ENCODE measurements at regions not wholly inside any gene's neighbourhood (a gene's known extent, or its start where the extent isn't known, plus 50 kb on each side); places are given as distances from the start of the nearest gene placed in this dataset.
"Not testable (repeated sequence)": the region's sequence is repeated elsewhere in the genome, so short reads cannot be mapped to it uniquely, and the experiment has no call there.

- no peak for DNase-seq (ENCODE audit: low read depth, low spot score)
Measured at GRCh38 chr6:134821928-134822864, 127.7 kb downstream of the ALDH8A1 start.

DNA sequence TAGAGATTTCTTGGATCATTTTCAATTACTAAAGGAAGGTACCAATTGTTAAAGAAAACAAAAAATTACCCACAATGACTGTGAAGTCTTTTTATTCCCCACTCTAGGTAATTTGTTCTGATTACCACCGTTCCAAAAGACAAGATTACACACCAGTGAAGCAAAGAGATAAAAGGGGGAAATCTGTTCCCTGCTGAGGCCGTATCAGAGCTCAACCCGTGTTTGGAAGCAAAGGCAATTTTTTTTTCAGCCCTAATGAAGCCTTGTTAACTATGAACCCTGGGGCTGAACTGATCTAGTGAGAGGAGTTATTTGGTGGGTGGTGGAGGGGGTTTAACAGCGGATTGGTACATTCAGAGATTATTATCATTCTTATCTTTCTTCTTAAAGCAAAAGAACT lies 128.5 kb downstream of the ALDH8A1 start:
- DNase-seq (ENCODE audit: low read depth, low spot score), result no peak

DNA sequence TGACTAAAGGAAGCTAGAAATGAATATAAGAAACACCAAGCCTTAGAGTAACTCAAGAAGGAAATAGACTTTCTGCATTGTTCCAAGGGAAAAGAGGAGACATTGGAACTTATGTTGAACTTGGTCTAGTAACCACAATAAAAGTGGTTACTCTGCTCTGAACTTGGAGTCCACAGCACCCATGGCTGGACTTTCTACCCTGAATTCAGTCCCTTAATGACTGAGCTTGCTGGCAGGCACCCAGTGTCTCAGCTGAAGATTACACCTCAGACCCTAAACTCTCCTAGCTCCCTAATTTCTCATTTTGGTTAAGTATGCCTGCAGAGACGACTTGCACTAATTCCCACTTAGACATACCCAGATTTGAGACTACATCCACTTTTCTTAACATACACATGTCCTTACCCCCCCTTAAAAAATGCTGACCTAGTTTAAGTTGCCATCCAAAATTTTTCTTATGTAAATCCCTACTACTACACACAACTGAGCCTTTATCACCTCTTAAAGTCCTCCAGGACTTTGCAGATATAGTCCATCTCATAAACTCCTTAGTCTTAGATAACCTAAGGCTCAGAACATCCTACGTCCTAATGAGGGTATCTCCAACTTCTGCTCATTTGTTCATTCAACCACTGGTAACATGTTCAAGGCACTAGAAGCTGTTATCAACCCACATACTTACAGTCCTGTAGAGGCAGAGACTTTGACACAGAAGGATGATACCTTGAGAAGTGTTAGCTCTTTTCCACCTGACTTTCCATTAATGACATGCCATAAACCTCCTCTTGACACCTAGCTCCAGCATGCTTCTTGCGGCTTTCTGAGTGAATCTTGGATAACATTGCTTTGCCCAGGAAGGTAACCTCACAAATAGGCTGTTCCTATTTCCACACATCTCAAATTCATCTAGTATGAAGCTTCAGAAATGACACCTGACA lies 129.8 kb downstream of the ALDH8A1 start:
- DNase-seq (ENCODE audit: low read depth, low spot score), result no peak

DNA sequence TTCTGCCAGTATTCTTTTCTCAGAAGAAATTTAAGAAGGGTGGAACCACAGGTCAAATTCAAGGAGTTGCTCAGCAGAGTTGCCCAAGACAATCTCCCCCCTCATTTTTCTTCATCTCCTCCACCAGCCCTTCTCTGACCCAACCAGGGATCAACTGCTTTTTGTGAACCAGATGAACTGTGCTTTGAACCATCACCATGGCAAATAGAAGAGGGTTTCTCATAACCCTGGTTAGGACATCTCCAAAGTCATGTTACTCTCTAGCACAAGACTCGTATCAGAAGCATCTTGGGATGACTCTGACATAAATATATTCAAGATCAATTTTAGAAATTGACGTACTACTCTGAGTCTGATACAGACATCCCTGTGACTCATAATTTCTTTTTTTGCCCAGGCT lies 130.7 kb downstream of the ALDH8A1 start:
- DNase-seq (ENCODE audit: low read depth, low spot score), result no peak

GRCh38 chr6:134817448-134817847 lies 132.5 kb downstream of the ALDH8A1 start:
- no peak for DNase-seq (ENCODE audit: low read depth, low spot score)

- DNase-seq (ENCODE audit: low read depth, low spot score), result no peak
Measured at GRCh38 chr6:134816780-134817179, 133.1 kb downstream of the ALDH8A1 start.

- no peak for DNase-seq (ENCODE audit: low read depth, low spot score)
Measured at GRCh38 chr6:134816300-134816699, 133.6 kb downstream of the ALDH8A1 start.

- no peak for DNase-seq (ENCODE audit: low read depth, low spot score)
Measured at GRCh38 chr6:134814076-134814695, 135.7 kb downstream of the ALDH8A1 start.

GRCh38 chr6:134813146-134813545 lies 136.8 kb downstream of the ALDH8A1 start:
- no peak for DNase-seq (ENCODE audit: low read depth, low spot score)

- no peak for DNase-seq (ENCODE audit: low read depth, low spot score)
Measured at GRCh38 chr6:134810402-134810801, 139.5 kb downstream of the ALDH8A1 start.

- DNase-seq (ENCODE audit: low read depth, low spot score), result no peak
Measured at GRCh38 chr6:134809130-134809529, 140.8 kb downstream of the ALDH8A1 start.

DNA sequence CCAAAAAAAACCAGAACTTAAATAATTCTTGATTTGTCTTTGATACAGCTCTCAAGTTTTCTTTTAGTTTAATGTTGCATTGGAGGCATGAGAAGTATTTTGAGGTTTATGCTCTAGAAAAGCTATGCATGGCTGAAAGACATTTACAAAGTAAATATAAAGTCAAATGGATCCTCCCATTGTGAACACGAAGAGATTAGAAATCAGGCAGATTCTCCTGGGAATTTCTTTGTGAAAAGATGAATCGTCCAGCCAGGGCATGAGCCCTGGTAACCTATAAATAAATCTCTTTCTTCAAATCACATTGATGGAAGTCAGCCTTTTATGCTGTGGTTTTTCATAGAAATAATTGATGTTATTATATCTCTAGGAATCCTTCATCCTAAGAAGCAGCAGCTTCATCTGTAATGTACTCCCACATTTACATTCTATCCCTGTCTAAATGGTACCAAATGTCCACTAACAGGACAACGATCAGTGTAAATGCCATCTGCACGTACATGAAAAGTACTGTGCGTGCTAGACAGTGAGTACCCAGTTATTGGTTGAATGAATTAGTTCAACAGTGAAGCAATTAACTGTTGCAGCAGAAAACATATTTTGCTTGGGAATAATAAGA lies 143.6 kb downstream of the ALDH8A1 start:
- DNase-seq (ENCODE audit: low read depth, low spot score), result no peak

- DNase-seq (ENCODE audit: low read depth, low spot score), result no peak
Measured at GRCh38 chr6:134805168-134805567, 144.7 kb downstream of the ALDH8A1 start.

DNA sequence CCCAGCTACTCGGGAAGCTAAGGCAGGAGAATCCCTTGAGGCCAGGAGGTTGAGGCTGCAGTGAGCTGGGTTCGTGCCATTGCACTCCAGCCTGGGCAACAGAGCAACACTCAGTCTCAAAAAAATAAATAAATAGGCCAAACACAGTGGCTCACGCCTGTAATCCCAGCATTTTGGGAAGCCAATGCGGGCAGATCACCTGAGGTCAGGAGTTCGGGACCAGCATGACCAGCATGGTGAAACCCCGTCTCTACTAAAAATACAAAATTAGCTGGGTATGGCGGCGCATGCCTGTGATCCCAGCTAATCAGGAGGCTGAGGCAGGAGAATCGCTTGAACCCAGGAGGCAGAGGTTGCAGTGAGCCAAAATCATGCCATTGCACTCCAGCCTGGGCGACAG lies 145.6 kb downstream of the ALDH8A1 start:
- DNase-seq (ENCODE audit: low read depth, low spot score), result not testable (repeated sequence)

GRCh38 chr6:134802426-134803058 lies 147.4 kb downstream of the ALDH8A1 start:
- DNase-seq (ENCODE audit: low read depth, low spot score), result no peak

DNA sequence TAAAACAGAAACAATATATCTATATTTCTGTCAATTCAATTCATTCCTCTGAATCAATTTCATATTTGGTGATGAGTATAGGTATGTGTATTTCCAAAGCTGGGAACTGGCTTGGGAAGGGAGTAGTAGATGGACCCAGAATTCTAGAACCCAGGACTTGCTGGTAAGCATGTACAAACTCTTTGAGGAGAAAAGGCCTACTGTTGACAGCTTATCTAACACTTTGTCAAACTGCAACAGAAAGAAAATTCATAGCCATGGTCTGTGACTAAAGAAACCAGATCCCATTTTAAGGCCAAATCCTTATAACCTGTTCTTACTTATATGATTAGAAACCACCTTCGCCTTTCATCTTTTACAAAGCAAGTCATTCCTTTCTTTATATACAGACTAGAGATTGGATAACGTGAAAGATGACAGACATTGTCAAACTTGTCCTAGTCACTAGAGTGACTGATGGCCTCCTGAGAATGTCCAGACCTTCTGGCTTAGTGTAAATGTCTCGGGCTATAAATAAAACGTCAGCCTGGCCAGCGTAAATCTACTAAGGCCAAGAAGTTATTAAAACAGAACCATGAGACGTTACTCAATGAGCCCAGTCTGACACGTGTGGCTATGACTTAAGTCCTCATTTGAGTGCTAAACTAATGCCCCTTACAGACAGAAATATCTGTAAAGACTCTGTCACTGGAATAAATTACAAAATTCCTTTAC lies 152.3 kb downstream of the ALDH8A1 start:
- DNase-seq (ENCODE audit: low read depth, low spot score), result no peak

GRCh38 chr6:134795691-134796090 lies 154.2 kb downstream of the ALDH8A1 start:
- no peak for DNase-seq (ENCODE audit: low read depth, low spot score)

- DNase-seq (ENCODE audit: low read depth, low spot score), result no peak
Measured at GRCh38 chr6:134795001-134795400, 154.9 kb downstream of the ALDH8A1 start.

- not testable (repeated sequence) for DNase-seq (ENCODE audit: low read depth, low spot score)
Measured at GRCh38 chr6:134791243-134791843, 158.6 kb downstream of the ALDH8A1 start.
